ENCODE measurements at regions not wholly inside any gene's neighbourhood (a gene's known extent, or its start where the extent isn't known, plus 50 kb on each side); places are given as distances from the start of the nearest gene placed in this dataset.
"Not testable (repeated sequence)": the region's sequence is repeated elsewhere in the genome, so short reads cannot be mapped to it uniquely, and the experiment has no call there.

- no peak overlapping the region for H3K27ac ChIP-seq
- TF ChIP-seq ZFX (IDR thresholded peaks at IDR 0.05; ENCODE audit: borderline replicate concordance), result no peak
- no peak for TF ChIP-seq CTCF (IDR thresholded peaks at IDR 0.05)
Observed at GRCh38 chr21:38902608-38903445, 97.1 kb downstream of the ETS2 start.

- TF ChIP-seq CTCF (IDR thresholded peaks at IDR 0.05), result no peak
- no peak for TF ChIP-seq ZFX (IDR thresholded peaks at IDR 0.05; ENCODE audit: borderline replicate concordance)
- no peak overlapping the region for H3K27ac ChIP-seq
Observed at GRCh38 chr21:38900499-38900898, 94.8 kb downstream of the ETS2 start.

- not testable (repeated sequence) for H3K27ac ChIP-seq
Observed at GRCh38 chr21:38899985-38900384, 94.3 kb downstream of the ETS2 start.

- H3K27ac ChIP-seq, result no peak overlapping the region
- TF ChIP-seq ZFX (IDR thresholded peaks at IDR 0.05; ENCODE audit: borderline replicate concordance) (no peak), CTCF (IDR thresholded peaks at IDR 0.05) (no peak)
Observed at GRCh38 chr21:38899277-38899947, 93.7 kb downstream of the ETS2 start.

GRCh38 chr21:38898422-38899096 lies 92.8 kb downstream of the ETS2 start:
- H3K27ac ChIP-seq, result no peak overlapping the region

GRCh38 chr21:38897532-38898421 lies 92.0 kb downstream of the ETS2 start:
- H3K27ac ChIP-seq, result no peak overlapping the region
- no peak for TF ChIP-seq CTCF (IDR thresholded peaks at IDR 0.05)
- TF ChIP-seq ZFX (IDR thresholded peaks at IDR 0.05; ENCODE audit: borderline replicate concordance), result no peak

More at GRCh38 chr21:38898422-38899096, 92.8 kb downstream of the ETS2 start:
- TF ChIP-seq ZFX (IDR thresholded peaks at IDR 0.05; ENCODE audit: borderline replicate concordance) (no peak), CTCF (IDR thresholded peaks at IDR 0.05) (no peak)

- no peak overlapping the region for H3K27ac ChIP-seq
- no peak for TF ChIP-seq ZFX (IDR thresholded peaks at IDR 0.05; ENCODE audit: borderline replicate concordance)
- TF ChIP-seq CTCF (IDR thresholded peaks at IDR 0.05), result no peak
Observed at GRCh38 chr21:38894899-38895298, 89.2 kb downstream of the ETS2 start.

Measured in 22Rv1 (cell line).